ENCODE measurements at regions not wholly inside any gene's neighbourhood (a gene's known extent, or its start where the extent isn't known, plus 50 kb on each side); places are given as distances from the start of the nearest gene placed in this dataset.
"Not testable (repeated sequence)": the region's sequence is repeated elsewhere in the genome, so short reads cannot be mapped to it uniquely, and the experiment has no call there.

DNA sequence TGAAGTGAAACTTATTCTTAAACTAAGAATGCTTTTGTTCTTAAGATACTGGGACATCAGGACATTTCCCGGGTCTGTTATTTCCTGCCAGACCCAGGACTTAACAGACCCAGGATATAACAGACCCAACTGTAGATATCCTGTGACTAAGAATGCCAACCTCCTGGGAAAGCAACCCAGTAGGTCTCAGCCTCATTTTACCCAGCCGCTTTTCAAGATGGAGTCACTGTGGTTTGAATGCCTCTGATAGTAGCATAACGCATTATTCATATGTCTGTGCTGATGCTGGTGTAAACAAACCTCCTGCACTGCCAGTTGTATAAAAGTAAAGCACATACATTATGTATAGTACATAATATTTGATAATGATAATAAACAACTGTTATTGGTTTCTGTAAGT, 185.8 kb upstream of the GPRIN3 start:
- no peak overlapping the region for H3K27ac ChIP-seq (ENCODE audit: low read depth, low read length)
- peaks cover 11% of the 10 kb centered on the region for H3K27me3 Mint-ChIP-seq (ENCODE audit: insufficient read depth)
- no peaks in the 10 kb centered on the region for H3K36me3 Mint-ChIP-seq (ENCODE audit: low read depth)
- H3K4me1 Mint-ChIP-seq: peaks cover 11% of the 10 kb centered on the region
- no peak overlapping the region for H3K4me3 Mint-ChIP-seq
- H3K4me3 ChIP-seq (ENCODE audit: low read length): no peak overlapping the region
- H3K9ac ChIP-seq (ENCODE audit: extremely low read depth, low read length, poor library complexity, severe bottlenecking): no peak overlapping the region
- no peaks in the 10 kb centered on the region for H3K4me1 ChIP-seq (ENCODE audit: control insufficient read depth, insufficient read depth, low read length)
- no peaks in the 10 kb centered on the region for H3K9me3 ChIP-seq (ENCODE audit: control insufficient read depth, low read length)
- 92 to 95% methylated on average over 2 to 3 of the region's 3 CpGs for WGBS, 2 experiments (ENCODE audit: insufficient coverage in 1 of 2, insufficient read length in 1 of 2)
- H3K27ac Mint-ChIP-seq: no peak overlapping the region
- TF ChIP-seq, protein P1, sequence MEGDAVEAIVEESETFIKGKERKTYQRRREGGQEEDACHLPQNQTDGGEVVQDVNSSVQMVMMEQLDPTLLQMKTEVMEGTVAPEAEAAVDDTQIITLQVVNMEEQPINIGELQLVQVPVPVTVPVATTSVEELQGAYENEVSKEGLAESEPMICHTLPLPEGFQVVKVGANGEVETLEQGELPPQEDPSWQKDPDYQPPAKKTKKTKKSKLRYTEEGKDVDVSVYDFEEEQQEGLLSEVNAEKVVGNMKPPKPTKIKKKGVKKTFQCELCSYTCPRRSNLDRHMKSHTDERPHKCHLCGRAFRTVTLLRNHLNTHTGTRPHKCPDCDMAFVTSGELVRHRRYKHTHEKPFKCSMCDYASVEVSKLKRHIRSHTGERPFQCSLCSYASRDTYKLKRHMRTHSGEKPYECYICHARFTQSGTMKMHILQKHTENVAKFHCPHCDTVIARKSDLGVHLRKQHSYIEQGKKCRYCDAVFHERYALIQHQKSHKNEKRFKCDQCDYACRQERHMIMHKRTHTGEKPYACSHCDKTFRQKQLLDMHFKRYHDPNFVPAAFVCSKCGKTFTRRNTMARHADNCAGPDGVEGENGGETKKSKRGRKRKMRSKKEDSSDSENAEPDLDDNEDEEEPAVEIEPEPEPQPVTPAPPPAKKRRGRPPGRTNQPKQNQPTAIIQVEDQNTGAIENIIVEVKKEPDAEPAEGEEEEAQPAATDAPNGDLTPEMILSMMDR (conservative IDR thresholded peaks at IDR 0.05): no peak
- H3K36me3 ChIP-seq (ENCODE audit: control insufficient read depth, insufficient read depth, low read length): no peaks in the 10 kb centered on the region
- H3K27me3 ChIP-seq (ENCODE audit: control insufficient read depth, insufficient read depth, low read length, poor library complexity, severe bottlenecking): no peaks in the 10 kb centered on the region
- H3K9me3 Mint-ChIP-seq: peaks cover 11% of the 10 kb centered on the region
- DNase-seq: no peak

DNA sequence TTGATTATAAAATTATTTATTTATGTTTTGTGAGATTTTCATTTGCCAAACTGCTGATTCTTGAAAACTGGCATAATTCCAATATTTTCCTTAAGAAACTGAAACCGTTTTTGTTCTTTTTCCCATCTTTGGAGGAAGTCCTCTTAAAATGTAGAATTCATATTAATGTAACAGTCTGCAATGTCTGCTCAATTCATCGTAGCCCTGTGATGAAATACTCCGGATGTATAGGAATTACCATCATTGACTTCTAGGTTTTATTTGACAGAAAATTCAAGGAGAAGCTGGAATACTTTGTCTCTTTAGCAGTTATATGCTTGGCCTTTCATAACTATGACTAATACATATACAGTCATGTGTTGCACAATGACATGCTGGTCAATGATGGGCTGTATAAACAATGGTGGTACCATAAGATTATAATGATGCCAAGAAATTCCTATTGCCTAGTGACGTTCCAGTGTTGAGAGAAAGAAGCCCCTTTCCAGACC, 185.0 kb upstream of the GPRIN3 start:
- WGBS, 2 experiments (ENCODE audit: insufficient coverage in 1 of 2, insufficient read length in 1 of 2): 90 to 100% methylated on average over 3 to 4 of the region's 4 CpGs
- Histone ChIP-seq H3K4me3 (ENCODE audit: low read length) (no peak overlapping the region), H3K27me3 (ENCODE audit: control insufficient read depth, insufficient read depth, low read length, poor library complexity, severe bottlenecking) (no peaks in the 10 kb centered on the region), H3K4me1 (ENCODE audit: control insufficient read depth, insufficient read depth, low read length) (no peaks in the 10 kb centered on the region), H3K27ac (ENCODE audit: low read depth, low read length) (no peak overlapping the region), H3K9me3 (ENCODE audit: control insufficient read depth, low read length) (no peaks in the 10 kb centered on the region), H3K9ac (ENCODE audit: extremely low read depth, low read length, poor library complexity, severe bottlenecking) (no peak overlapping the region), H3K36me3 (ENCODE audit: control insufficient read depth, insufficient read depth, low read length) (no peaks in the 10 kb centered on the region)
- Mint-ChIP-seq H3K9me3 (peaks cover 11% of the 10 kb centered on the region), H3K4me1 (peaks cover 11% of the 10 kb centered on the region), H3K4me3 (no peak overlapping the region), H3K27ac (no peak overlapping the region), H3K27me3 (ENCODE audit: insufficient read depth) (peaks cover 11% of the 10 kb centered on the region), H3K36me3 (ENCODE audit: low read depth) (no peaks in the 10 kb centered on the region)
- TF ChIP-seq, protein P1 (conservative IDR thresholded peaks at IDR 0.05): no peak
- no peak for DNase-seq

DNA sequence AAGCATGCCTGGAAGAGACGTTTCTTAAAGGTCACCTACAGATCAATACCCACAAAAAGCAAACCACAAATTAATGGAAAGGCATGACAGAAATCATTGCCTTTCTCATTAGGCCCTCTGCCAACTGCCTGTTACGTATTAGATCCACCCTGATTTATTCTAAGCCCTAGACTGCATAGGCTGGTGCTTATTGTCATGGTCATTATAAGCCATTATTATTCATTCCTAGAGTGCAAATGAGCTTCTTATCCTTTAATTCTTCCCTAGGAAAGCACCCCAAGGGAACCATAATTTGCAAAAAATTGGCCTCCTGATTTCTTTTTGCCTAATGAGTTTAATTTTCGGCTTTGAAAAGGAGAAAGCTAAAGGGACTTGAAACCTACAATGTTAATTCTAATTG, 184.2 kb upstream of the GPRIN3 start:
- Mint-ChIP-seq H3K9me3 (peaks cover 11% of the 10 kb centered on the region), H3K36me3 (ENCODE audit: low read depth) (no peaks in the 10 kb centered on the region), H3K27ac (no peak overlapping the region), H3K27me3 (ENCODE audit: insufficient read depth) (peaks cover 11% of the 10 kb centered on the region), H3K4me1 (peaks cover 15% of the 10 kb centered on the region), H3K4me3 (no peak overlapping the region)
- no peak for DNase-seq
- H3K36me3 ChIP-seq (ENCODE audit: control insufficient read depth, insufficient read depth, low read length): no peaks in the 10 kb centered on the region
- TF ChIP-seq, protein P1 (conservative IDR thresholded peaks at IDR 0.05): no peak
- H3K27me3 ChIP-seq (ENCODE audit: control insufficient read depth, insufficient read depth, low read length, poor library complexity, severe bottlenecking): no peaks in the 10 kb centered on the region
- no peak overlapping the region for H3K27ac ChIP-seq (ENCODE audit: low read depth, low read length)
- no peaks in the 10 kb centered on the region for H3K9me3 ChIP-seq (ENCODE audit: control insufficient read depth, low read length)
- no peaks in the 10 kb centered on the region for H3K4me1 ChIP-seq (ENCODE audit: control insufficient read depth, insufficient read depth, low read length)
- no peak overlapping the region for H3K4me3 ChIP-seq (ENCODE audit: low read length)
- WGBS, 2 experiments (ENCODE audit: insufficient coverage in 1 of 2, insufficient read length in 1 of 2): 58 to 69% methylated on average over 3 of the region's 3 CpGs
- H3K9ac ChIP-seq (ENCODE audit: extremely low read depth, low read length, poor library complexity, severe bottlenecking): no peak overlapping the region

DNA sequence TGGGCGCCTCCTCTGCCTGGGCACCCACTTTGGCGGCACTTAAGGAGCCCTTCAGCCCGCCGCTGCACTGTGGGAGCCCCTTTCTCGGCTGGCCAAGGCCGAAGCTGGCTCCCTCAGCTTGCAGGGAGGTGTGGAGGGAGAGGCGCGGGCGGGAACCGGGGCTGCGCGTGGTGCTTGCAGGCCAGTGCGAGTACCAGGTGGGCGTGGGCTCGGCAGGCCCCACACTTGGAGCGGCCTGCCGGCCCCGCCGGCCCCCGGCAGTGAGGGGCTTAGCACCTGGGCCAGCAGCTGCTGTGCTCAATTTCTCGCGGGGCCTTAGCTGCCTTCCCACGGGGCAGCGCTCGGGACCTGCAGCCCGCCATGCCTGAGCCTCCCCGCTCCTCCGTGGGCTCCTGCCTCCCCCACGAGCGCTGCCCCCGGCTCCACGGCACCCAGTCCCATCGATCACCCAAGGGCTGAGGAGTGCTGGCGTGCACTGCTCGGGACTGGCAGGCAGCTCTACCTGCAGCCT, 182.4 kb upstream of the GPRIN3 start:
- WGBS, 2 experiments (ENCODE audit: insufficient coverage in 1 of 2, insufficient read length in 1 of 2): 91 to 96% methylated on average over 16 to 35 of the region's 35 CpGs
- not testable (repeated sequence) for H3K4me3 ChIP-seq (ENCODE audit: low read length); H3K36me3 ChIP-seq (ENCODE audit: control insufficient read depth, insufficient read depth, low read length); H3K9me3 ChIP-seq (ENCODE audit: control insufficient read depth, low read length); H3K27ac ChIP-seq (ENCODE audit: low read depth, low read length); H3K4me3 Mint-ChIP-seq; H3K9ac ChIP-seq (ENCODE audit: extremely low read depth, low read length, poor library complexity, severe bottlenecking); H3K27ac Mint-ChIP-seq; H3K4me1 ChIP-seq (ENCODE audit: control insufficient read depth, insufficient read depth, low read length); DNase-seq; H3K27me3 ChIP-seq (ENCODE audit: control insufficient read depth, insufficient read depth, low read length, poor library complexity, severe bottlenecking); H3K36me3 Mint-ChIP-seq (ENCODE audit: low read depth)
- Mint-ChIP-seq H3K27me3 (ENCODE audit: insufficient read depth) (peaks cover 15% of the 10 kb centered on the region), H3K9me3 (peaks cover 11% of the 10 kb centered on the region), H3K4me1 (peaks cover 22% of the 10 kb centered on the region)
